Body of pancreas (tissue), 4 donors: ENCODE measurements at regions not wholly inside any gene's neighbourhood (a gene's known extent, or its start where the extent isn't known, plus 50 kb on each side); places are given as distances from the start of the nearest gene placed in this dataset.

Source experiments
- POLR2A ChIP-seq, 3 donors: fragments of 450-650 bp; IDR thresholded peaks; one replicate each; pipeline ENCODE4 v1.6.1; 2016; ENCODE audit warnings: antibody characterized with exemption in 3 of 3, mild to moderate bottlenecking in 2 of 3
- TF ChIP-seq, protein P1 (sequence below), 7 experiments: fragments of 450-650 bp in 4 of 7; fragments of 200-600 bp in 3 of 7; sonication (generic) in 3 of 7; IDR thresholded peaks; one replicate each; pipeline ENCODE4 v1.5.1; 2016 to 2019; ENCODE audit warnings: antibody characterized with exemption in 7 of 7

- TF ChIP-seq, protein P1, sequence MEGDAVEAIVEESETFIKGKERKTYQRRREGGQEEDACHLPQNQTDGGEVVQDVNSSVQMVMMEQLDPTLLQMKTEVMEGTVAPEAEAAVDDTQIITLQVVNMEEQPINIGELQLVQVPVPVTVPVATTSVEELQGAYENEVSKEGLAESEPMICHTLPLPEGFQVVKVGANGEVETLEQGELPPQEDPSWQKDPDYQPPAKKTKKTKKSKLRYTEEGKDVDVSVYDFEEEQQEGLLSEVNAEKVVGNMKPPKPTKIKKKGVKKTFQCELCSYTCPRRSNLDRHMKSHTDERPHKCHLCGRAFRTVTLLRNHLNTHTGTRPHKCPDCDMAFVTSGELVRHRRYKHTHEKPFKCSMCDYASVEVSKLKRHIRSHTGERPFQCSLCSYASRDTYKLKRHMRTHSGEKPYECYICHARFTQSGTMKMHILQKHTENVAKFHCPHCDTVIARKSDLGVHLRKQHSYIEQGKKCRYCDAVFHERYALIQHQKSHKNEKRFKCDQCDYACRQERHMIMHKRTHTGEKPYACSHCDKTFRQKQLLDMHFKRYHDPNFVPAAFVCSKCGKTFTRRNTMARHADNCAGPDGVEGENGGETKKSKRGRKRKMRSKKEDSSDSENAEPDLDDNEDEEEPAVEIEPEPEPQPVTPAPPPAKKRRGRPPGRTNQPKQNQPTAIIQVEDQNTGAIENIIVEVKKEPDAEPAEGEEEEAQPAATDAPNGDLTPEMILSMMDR (IDR thresholded peaks at IDR 0.05), result no peak
- no peak for TF ChIP-seq POLR2A (IDR thresholded peaks at IDR 0.05)
Observed at GRCh38 chr18:56214706-56215105, 423.7 kb downstream of the TXNL1 start.
